HTR-8/SVneo (cell line): ENCODE measurements at regions not wholly inside any gene's neighbourhood (a gene's known extent, or its start where the extent isn't known, plus 50 kb on each side); places are given as distances from the start of the nearest gene placed in this dataset.
"Not testable (repeated sequence)": the region's sequence is repeated elsewhere in the genome, so short reads cannot be mapped to it uniquely, and the experiment has no call there.

Experiments used
- DNase-seq: peaks from one replicate; pipeline ENCODE4 v3.0.0; 2011; ENCODE audit warnings: low spot score, mixed read lengths; ENCODE audit not compliant: insufficient read length
- FAIRE-seq: peaks from 2 replicates; lab custom pipeline; 2011; peaks lifted over from hg19 to GRCh38; lab: Jason Lieb, UNC

DNA sequence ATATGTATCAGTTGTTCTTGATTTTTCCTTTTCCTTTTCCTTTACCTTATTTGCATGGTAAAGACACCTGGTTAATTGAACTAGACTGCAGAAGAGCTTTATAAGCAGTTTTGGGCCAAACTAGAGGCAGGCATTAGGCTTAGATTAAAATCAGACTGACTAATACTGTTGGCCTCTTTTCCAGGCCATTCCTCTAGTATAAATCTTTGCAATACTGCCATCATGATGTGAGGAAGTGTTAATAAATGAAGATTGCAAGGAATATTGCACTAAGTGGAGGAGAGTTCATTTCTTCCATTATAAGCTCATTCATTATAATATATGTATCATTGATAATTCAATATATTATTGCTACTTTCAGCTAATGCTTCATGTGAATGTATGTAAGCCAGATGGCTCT is 163.8 kb downstream of the MMUT start:
- no peak for DNase-seq
- FAIRE-seq = no peak

DNA sequence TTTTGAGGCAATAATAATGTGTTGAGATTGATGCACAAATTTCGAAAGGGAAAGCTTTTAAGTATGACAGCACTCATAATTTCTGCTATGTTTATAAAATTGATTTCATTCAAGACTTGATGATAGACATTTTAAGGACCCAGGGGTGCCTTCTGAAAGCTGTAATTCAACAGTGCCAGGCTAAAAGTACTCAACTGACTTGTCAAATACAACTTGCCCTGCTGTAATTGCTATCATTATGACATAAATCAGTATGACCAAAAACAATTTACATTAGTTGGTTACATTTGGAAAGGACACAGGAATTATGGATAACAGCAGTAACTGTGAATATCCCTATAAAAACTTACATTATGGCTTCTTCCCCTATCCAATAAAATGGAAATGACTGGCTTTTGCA is 178.9 kb downstream of the MMUT start:
- DNase-seq (no peak), FAIRE-seq (no peak)

DNA sequence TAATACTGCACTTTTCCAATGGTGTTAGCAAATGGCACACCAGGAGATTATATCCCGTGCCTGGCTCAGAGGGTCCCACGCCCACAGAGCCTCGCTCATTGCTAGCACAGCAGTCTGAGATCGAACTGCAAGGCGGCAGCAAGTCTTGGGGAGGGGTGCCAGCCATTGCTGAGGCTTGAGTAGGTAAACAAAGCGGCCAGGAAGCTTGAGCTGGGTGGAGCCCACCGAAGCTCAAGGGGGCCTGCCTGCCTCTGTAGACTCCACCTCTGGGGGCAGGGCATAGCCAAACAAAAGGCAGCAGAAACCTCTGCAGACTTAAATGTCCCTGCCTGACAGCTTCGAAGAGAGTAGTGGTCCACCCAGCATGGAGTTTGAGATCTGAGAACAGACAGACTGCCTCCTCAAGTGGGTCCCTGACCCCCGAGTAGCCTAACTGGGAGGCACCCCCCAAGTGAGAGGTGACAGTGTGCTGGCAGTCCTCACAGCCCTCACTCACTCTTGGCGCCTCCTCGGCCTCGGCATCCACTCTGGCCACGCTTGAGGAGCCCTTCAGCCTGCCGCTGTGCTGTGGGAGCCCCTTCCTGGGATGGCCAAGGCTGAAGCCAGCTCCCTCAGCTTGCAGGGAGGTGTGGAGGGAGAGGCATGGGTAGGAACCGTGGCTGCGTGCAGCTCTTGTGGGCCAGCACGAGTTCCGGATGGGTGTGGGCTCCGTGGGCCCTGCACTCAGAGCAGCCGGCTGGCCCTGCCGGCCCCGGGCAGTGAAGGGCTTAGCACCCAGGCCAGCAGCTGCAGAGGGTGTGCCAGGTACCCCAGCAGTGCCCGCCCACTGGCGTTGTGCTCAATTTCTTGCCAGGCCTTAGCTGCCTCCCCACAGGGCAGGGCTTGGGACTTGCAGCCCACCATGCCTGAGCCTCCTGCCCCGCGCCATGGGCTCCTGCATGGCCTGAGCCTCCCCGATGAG is 188.0 kb downstream of the MMUT start:
- not testable (repeated sequence) for DNase-seq, FAIRE-seq

DNA sequence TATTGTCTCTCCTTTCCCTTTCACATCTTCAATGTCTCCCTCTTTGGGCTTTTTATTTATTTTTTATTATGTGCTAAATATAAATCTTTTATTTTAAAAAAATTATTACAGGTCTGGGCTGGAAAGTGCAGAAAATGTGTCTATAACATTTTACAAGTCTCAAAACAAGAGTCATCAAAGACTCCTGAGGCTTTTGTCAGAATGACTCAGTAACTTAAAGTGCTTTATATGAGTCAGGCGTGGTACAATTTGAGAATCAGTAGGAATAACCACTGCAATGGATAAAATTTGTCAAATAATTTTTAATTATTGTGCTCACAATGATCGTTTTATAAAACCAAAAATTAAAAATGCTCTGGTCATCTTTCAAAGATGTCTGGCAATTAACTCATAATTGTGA is 193.9 kb downstream of the MMUT start:
- no peak for DNase-seq

DNA sequence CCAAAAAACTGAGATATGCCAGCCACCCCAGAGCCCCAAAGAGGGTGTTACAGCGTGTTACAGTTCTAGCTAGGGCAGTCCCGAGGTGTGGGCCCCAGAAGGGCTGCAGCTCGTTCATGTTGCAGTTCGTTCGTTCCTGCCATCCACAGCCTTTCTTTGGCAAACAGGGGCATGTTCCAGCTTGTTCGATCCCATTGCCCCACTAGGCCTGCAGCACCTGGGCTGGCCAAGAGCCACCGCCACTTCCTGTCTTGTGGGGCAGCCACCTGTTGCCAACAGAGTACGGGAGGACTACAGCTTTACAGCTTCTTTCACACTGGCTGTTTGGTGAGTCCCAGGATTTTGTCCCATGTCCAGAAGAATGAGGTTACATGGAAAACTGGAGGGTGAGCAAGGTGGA is 198.1 kb downstream of the MMUT start:
- no peak for FAIRE-seq
- DNase-seq = no peak

More for the DNA sequence above, 193.9 kb downstream of the MMUT start:
- FAIRE-seq = no peak

DNA sequence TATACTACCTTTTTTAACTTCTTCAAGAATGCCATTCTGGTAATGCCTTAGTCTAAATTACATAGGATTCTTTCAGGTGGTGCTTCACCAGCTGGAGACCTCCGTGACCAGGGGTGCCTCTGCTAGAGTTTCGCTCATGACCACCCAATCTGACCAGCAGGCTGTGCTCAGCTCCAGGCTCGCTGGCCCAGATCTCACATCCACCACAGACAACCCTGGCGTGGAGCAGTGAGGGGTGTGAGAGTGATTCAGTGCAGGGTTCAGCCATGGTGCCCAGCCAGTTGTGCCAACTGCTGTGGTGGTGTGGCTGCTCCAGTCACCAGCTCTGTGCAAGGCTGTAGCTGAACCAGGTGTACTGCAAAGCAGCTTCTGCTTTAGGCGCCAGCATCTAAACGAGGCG is 198.6 kb downstream of the MMUT start:
- no peak for FAIRE-seq
- no peak for DNase-seq

DNA sequence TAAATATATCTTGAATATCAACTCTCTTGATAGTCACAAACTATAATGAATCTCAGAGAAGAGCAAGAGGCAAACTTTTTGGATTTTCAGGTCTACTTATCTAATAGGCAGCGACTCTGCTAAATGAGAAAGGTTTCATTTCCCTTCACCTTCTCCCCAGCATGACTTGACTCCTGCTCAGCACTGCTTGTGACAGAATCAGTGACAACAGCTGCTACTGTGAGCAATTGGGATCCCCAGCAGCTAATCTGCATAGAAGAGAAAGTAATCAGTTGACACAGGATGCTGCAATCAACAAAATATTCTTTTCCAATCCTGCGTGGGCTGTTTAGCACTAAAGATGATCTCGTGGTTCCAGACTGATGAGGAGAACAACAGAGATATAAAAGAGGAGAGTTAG is 205.5 kb downstream of the MMUT start:
- no peak for FAIRE-seq
- no peak for DNase-seq

DNA sequence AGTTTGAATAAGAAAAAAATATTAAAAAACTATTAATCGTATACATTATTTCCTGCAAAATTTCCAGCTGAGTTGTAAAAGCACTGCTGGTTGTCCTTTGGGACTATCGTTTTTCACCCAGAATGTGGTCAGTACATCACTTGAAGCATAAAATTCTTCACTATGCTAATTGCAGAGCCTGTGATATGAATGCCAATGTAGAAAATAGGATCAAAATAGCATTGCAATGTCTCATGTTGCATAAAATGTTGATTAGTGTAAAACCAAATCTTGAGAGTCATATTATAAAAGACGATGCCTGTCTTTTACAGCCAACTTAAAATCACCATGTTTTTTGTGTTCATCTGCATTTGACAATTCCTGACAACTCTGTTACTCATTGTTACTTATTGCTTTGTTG is 207.7 kb downstream of the MMUT start:
- no peak for DNase-seq
- no peak for FAIRE-seq

DNA sequence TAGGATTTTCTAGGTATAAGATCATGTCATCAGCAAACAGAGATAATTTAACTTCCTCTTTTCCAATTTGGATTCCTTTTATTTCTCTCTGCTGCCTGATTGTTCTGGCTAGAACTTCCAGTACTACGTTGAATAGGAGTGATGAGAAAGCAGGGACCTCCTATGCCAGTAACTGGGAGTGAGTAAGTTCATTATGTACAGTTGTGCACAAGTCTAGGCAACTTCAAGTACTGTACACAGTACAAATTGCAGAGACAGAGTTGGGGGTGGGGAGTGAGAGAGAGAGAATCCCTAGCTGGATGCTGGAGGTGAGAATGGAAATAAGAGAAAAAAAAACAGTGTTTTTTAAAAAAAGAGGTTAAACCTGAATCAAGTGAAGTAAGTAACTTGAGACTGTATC is 210.2 kb downstream of the MMUT start:
- FAIRE-seq = no peak
- no peak for DNase-seq

DNA sequence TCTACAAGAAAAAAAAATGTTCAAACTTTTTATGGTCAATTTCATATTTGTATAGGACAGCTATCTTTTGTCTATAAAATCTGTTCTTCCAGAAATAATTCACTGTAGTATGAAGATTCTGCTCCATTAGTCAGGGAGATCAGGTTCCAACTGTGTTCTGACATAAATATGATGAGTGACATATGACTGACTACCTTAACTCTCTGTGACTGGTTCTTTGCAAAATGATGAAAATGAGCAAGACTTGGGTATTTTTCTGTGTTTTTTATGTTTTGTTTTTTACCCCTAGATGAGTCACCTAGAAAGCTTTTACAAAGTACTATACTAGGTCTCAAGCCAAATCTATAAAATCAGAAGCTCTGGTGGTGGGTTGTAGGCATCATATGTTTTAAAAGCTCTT is 229.6 kb downstream of the MMUT start:
- no peak for DNase-seq
- FAIRE-seq = no peak

DNA sequence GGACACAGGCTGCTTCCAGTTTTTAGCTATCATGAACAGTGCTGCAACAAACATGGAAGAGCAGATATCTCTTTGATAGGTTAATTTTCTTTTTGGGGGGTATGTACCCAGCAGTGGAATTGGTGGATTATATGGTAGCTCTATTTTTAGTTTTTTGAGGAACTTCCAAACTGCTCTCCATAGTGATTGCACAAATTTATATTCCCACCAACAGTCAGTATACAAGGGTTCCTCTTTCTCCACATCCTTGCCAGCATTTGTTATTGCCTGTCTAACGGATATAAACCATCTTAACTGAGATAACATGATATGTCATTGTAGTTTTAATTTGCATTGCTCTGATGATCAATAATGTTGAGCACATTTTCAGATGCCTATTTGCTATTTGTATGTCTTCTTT is 237.6 kb downstream of the MMUT start:
- no peak for DNase-seq
- no peak for FAIRE-seq

DNA sequence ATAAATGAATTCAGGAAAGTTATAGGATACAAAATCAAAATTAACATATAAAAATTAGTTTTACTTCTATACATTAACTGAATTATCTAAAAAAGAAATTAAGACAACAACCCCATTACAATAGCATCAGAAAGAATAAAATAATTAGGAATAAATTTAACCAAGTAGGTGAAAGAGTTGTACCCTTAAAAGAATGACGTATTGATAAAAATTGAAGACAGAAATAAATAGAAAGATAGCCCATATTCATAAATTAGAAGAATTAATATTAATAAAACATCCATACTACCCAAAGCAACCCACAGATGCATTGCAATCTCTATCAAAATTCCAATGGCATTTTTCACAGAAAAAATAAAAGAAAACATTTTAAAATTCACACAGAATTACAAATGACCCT is 242.8 kb downstream of the MMUT start:
- no peak for FAIRE-seq
- no peak for DNase-seq

DNA sequence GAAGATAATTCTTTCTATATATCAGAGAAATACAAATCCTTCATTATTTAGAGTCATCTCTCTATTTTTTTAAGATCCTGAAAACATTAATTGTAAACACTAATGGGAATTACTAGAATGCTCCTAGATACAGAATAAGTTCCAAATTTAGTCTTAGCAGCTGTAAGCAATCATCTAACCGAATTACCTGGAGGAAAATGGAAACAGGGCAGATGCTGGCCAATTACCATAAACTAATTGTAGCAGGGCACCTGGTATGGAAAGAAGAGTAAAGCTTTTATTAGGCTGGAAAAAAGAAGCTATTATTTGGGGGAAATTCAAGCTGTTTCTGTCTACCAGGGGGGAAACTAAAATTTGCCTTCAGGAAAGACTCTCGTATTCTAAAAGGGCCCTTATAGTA is 257.5 kb downstream of the MMUT start:
- DNase-seq (no peak), FAIRE-seq (no peak)

DNA sequence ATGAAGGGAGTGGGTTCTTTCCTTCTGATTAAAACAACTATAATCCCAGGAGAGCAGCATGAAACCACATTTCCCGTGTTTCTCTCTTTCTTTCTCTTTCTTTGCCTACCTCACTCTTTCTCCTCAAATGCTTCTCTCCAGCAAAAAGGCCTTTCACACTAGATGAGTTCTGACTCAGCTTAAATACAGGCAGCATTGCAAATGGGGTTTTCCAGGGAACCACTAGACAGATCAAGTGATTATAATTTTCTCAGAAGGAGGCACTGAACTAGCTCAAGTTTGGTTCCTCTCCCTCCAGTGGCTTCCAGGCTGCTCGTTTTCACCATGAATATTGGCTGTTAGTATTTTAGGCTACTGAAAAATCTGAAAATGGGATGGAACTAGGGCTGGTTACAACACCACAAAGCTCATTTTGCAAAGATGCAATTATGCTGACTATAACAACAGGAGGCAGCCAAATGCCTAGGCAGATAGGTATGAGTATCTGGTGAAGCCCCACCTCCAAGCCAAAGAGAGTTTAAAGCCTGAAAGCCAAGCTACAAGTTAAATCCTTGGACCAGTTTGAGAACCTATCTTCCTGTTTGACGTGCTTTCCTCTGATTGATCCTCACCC is 260.0 kb downstream of the MMUT start:
- DNase-seq = no peak
- peak; percentile 9 for FAIRE-seq

DNA sequence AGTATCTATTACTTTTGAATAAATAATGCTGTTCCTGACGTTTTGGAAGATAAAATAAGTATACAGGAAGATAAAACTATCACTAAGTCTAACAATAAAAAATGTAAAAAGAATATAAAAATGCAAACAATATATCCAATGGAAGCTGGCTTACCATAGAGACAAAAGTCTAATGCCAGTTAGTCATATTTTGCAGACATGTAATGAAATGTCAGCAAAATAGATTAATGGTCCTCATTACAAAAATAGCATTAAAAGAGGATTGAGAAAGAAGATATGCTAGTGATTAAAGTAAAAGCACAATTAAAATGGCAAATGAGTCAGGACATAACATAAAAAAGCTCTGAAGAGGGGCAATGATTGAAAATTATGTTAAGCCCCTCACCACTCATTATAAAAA is 265.0 kb downstream of the MMUT start:
- no peak for FAIRE-seq
- DNase-seq = no peak

DNA sequence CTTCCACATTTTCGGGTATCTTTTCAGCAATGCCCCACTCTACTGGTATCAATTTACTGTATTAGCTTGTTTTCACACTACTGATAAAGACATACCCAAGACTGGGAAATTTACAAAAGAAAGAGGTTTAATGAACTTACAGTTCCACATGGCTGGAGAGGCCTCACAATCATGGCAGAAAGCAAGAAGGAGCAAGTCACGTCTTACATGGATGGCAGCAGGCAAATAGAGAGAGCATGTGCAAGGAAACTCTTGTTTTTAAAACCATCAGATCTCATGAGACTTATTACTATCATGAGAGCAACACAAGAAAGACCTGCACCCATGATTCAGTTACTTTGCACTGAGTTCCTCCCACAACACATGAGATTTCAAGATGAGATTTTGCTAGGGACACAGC is 300.7 kb downstream of the MMUT start:
- not testable (repeated sequence) for DNase-seq, FAIRE-seq

DNA sequence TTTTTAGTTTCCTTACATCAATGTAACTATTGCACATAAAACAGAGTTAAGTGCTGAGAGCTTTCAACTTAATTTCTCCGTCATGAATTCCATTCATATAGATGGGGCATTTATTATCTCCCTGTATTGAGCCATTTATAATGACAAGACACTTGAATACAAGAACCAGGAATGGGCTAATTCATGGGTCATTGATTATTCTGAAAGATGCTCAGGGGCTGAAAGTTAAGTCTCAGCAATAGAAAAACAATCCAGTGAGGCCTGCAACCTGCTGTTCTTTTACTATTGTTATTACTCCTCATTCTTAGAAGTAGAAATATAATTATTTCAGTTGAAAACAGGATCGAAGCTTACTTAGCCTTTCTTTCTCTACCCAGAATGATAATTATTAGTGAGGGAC is 307.7 kb downstream of the MMUT start:
- no peak for FAIRE-seq
- no peak for DNase-seq

DNA sequence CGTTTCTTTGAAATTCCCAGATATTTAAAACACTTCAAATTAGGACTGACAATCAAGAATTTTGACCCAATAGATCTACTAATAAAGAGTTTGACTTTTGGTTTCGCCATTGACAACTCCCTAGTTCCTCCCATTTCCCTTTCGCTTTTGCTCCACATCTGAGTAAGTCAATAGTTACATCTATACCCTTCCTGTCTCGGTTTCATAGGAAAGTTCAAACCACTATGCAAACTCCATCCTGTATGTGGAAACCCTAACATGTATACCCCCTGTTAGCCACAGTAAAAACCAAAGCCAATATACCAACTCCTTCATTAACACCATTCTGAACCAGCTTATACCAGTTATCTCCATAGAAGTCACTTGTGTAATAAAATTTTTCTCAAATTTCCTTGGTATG is 311.1 kb downstream of the MMUT start:
- FAIRE-seq (no peak), DNase-seq (no peak)

DNA sequence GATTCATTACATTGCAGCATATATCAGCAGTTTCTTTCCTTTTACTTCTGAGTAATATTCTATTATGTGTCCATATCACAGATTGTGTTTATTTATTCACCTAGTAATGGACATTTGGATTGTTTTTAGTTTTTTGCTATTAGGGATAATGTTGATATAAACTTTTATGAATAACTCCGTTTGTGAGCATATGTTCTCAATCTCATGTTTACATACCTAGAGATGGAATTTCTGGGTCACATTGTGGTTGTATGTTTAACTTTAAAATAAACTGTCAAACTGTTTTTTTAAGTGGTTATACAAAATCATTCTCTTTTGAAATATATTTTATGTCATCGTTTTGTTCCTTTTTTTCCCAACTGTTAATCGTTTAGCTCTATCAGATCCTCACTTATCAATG is 311.6 kb downstream of the MMUT start:
- FAIRE-seq (no peak), DNase-seq (no peak)

DNA sequence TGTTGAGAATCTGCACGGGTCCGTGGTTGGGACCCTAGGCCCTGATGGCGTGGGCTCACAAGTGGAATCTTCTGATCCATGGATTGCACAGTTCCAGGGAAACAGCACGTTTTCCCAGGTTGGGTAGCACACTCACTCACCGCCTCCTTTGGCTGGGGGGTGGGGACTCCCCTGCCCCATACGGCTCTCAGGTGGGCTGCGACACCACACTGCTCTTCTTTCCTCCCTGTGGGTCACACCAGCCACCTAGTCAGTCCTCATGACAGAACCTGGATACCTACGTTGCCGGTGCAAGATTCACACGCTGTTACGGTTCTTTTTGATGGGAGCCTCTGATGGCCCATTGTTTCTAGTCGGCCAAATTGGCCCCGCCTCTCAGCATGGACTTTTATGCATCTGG is 312.0 kb downstream of the MMUT start:
- no peak for FAIRE-seq
- DNase-seq = no peak

DNA sequence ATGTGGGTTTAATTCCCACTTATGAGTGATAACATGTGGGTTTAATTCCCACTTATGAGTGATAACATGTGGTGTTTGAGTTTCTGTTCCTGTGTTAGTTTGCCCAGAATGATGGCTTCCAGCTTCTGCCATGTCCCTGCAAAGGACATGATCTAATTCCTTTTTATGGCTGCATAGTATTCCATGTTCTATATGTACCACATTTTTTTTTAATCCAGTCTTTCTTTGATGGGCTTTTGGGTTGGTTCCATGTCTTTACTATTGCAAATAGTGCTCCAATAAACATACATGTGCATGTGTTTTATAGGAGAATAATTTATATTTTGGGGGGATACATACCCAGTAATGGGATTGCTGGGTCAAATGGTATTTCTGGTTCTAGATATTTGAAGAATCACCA is 317.8 kb downstream of the MMUT start:
- no peak for FAIRE-seq
- no peak for DNase-seq
